Fibroblast of skin of left quadriceps (primary cell): ENCODE measurements at regions not wholly inside any gene's neighbourhood (a gene's known extent, or its start where the extent isn't known, plus 50 kb on each side); places are given as distances from the start of the nearest gene placed in this dataset.

ENCODE experiments used
- DNase-seq, 2 experiments: peaks; one replicate each; pipeline ENCODE4 v3.0.0-alpha.2; 2013; ENCODE audit warnings: low read depth in 2 of 2

DNA sequence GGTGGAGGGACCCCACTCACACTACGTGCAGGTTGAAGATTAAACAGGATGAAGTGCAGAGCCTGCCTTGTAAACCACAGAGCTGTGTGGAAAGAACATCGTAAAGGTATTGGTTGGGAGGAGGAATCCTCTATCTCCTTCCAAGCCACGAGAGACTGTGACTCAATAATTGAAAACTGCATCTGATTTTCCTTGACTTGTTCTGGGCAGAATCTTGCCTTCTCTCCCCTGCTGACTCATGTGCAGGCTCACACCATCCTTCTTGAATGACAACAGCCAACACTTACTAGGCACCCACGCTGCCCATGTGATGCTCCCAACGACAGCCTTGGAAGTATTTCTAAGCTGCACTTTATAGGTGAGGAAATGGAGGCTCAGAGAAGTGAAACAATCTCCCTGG, 563.0 kb downstream of the MIAT start:
- peak; percentile 85 for DNase-seq

DNA sequence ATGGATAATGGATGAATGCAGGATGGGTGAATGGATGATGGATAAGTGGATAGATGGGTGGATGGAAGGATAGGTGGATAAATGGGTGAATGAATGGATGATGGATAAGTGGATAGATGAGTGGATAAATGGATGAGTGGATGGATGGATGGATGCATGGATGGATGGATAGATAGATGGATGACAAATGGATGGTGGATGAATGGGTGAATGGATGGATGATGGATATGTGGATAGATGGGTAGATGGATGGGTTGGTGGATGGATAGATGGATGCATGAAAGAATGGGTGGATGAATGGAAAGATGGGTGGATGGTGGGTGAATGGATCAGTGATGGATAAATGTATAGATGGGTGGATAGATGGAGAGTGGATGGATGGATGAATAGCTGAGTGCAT, 564.8 kb downstream of the MIAT start:
- no peak for DNase-seq

DNA sequence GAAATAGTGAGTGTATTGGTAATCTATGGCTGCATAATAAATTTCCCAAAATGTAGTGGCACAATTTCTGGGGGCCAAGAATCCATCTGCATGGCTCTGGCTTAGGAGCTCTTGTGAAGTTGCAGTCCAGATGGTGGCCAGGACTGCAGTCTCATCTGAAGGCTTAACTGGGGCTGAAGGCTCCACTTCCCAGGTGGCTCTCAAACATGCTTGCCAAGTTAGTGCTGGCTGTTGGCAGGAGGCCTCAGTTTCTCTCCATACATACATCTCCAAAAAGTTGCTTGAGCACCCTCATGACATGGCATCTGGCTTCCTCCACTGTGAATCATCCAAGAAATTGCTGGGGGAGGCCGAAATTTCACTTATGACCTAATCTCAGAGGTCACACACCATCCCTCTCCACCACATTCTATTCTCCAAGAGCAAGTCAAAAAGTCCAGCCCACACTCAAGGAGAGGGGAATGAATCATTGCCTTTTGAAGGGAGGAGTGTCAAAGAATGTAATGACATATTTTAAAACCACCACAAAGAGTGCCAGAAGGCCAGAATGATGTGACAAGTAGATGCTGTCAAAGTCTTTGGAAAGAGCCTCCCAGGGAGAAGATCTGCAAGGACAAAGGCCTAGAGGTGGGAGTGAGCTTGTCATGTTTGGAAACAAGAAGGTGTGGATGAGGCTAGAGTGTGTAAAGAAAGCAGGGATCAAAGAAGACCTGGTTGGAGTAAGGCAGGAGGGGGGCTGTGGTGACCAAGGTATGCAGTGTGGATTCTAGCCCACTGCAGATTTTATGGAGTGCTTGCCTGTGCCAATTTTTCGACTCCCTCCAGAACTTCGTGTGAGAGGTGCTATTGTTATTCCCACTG, 566.2 kb downstream of the MIAT start:
- peak; percentile 87 to 90 for DNase-seq

DNA sequence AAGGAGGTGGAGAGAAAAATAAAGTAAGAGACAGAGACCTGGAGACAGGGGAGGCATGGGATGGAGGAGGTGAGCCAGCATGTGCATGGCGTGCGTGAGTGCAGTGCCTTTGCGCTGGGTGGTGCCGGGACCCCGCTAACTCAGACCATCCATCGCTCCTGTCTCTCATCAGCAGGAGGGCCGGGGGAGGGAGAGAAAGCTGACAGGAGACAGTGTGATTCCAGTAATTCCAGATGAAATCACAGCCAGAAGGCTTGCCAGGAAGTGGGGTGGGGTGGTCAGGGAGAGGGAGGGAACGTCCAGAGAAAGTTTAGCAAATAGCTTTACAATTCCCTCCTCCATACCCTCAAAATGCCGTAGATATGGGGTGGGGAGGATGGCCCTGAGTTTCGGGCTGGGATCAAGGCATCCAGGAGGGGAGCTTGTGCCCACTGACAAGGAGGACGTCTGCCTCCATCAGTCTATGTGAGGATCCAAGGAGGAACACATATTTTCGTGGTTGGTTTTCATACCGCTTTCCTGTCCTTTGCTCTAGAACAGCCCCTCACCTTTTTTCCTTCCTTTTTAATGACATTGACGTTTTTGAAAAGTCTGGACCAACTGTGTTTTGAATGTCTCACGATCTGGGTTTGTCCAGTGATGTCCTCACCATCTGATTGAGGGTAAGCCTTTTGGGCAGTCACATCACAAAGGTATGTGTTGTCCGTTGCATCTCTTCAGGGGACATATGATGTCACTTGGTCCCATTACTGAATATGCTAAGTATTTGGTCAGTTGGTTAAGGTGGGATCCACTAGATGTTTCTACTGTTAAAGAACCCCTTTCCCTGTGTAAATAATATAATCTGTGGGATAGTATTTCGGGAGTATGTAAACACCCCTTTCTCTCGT, 567.3 kb downstream of the MIAT start:
- DNase-seq: peak; percentile 97

DNA sequence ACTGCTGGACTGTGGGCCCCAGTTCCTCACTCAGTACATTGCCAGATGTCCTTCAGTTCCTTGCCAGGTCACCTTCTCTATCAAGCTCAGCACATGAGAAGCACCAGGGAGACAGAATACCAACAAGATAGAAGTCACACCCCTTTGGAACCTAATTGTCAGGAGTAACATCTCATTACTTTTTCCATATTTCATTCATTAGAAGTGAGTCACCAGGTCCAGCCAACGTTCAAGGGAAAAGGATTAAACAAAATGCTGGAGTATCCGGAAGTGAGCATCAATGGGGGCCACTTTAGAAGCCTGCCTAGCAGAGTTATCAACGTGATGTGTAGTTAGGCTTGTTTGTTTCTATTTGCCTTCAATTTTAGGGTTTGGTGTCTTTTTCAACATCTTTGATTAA, 569.3 kb downstream of the MIAT start:
- no peak for DNase-seq

DNA sequence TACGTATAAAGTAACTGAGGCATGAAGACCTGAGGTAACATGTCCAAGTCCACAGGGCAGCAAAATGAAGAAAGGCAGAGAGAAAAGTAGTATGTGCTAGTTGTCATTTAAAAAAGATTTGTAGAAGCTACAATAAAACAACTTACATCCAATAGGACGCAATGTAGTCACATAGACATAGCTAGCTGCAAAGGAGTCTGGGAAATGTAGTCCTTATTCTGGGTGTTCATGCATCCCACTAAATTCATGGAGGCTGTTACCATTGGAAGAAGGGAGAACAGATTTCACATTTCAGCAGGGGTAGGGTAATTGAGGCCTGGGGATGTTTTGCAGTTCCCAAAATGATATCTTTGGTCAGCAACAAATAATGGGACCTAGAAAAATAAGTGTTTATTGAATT, 571.4 kb downstream of the MIAT start:
- DNase-seq: no peak

DNA sequence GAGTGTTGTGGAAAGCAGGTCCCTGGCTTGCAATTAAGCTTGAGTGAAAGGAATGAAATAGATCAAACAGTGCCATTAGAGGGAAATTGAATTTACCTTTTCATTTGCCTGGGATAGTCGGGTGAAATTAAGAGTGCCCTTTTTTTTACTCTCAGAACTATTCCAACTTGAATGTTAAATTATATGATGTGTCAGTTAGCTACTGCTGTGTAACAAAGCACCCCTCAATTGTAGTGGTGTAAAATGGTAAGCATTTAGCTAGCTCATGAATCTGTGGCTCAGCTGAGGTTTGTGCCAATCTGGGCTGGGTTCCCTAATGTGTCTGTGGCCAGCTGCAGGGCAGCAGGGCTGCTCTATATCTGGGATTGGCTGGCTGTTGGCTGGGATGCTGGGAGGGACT, 571.4 kb downstream of the MN1 start:
- DNase-seq: no peak

DNA sequence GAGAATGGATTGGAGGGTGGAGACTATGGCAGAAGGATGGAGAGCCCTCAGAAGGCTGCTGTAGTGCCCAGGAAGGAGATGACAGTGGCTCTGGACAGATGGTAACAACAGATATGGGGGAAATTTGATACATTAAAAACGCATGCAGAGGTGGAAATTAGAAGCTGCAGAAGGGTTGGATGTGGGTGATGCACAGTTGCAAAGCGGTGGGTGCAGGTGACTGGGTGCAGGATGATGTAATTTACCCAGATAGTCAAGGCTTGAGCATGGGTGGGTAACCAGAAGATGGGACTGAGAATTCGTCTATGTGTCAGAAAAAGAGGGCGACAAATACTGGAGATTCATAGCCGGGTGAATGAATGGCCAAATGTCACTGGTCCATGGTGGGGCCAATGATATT, 570.3 kb downstream of the MN1 start:
- DNase-seq: no peak

DNA sequence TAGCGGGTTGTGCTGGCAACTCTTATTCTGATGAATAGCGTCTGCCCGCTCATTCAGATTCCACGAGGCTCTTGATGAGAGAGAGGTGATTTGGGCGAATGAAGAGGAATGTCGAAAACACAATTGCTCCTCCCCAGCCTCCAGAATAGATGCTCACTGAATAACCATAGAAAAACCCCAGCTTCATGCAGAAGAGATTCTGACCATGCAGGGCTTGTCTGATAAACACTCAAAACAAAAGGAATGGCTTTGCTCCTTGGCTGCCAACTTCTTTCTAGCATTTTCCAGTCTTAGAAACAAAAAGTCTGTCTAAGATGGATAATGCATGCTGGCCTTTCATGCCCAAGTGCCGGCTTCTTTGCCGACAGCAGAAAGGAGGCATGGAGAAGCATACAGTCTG, 569.5 kb downstream of the MN1 start:
- no peak for DNase-seq

DNA sequence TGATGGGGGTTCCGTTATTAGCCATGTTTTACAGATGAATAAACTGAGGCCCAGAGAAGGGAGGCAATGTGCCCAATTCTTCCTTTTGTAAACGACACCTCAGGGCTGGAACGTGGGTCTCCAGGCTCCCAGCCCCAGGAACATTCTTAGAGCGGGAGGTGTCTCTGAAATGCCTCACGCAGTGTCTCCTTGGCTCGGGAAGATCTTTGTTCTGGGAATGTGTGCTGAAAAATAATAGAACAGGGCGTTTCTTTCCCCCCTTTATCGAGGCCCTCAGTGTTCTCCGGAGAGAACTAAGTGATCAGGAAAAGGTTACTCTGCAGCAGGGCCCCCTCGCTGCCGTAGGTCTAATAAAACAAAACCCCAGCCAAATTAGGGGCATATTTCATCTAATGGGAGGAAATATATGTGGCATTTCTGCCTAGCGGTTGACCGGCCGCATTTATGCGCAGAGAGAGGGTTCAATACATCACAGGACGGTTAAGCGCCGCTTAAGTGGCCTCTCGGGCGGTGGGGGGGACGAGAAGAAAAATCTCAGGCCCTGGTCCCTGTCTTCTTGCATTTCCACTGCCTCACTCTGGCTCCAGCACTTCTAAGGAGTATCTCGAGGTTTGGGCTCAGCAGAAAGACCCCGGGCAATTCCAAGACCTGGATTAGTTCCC, 564.3 kb downstream of the MN1 start:
- DNase-seq: no peak

DNA sequence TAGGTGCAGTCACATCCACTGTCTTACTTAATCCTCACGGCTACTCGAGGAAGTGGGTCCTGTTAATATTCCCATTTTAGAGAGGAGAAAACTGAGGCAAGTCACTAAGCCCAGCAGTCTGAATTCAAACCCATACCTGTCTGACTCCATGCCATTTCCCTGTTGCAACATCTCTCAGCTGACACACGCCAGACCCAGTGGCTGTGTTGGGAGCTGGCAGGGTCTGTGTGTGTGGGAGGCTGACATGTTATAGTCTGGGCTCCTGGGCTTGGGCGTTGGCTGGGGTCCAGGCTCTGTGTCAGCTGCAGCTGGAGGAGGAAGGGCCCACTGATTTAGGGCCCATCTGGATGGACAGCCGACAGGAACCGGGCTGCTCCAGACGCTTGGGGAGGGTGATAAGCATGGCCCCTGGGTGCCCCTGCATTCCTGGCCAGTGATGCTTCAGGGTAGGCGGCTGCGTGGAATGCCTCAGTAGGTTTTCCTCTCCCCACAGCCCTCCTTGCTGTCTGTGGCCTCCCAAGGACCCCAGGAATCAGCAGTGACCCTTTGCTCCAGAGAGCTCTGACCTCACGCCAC, 562.5 kb downstream of the MN1 start:
- DNase-seq: peak; percentile 96 to 97

DNA sequence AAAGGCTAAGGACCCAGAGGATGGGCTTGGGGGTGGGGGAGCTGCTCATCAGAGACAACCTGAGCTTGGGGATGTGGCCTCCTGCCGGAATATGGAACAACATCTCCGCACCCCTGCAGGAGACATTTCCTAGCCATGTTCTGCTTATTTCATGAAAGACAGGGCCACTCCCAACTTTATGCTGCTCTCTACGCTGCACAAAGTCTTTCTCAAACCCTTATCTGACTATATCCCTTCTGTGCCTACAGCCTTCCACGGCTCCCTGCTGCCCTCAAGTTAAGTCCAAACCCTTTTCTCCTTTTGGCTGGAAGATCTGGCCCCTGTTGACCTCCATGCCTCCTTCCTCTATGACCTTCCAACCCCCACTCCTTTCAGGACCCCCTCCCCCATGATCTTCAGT, 562.0 kb downstream of the MN1 start:
- no peak for DNase-seq

DNA sequence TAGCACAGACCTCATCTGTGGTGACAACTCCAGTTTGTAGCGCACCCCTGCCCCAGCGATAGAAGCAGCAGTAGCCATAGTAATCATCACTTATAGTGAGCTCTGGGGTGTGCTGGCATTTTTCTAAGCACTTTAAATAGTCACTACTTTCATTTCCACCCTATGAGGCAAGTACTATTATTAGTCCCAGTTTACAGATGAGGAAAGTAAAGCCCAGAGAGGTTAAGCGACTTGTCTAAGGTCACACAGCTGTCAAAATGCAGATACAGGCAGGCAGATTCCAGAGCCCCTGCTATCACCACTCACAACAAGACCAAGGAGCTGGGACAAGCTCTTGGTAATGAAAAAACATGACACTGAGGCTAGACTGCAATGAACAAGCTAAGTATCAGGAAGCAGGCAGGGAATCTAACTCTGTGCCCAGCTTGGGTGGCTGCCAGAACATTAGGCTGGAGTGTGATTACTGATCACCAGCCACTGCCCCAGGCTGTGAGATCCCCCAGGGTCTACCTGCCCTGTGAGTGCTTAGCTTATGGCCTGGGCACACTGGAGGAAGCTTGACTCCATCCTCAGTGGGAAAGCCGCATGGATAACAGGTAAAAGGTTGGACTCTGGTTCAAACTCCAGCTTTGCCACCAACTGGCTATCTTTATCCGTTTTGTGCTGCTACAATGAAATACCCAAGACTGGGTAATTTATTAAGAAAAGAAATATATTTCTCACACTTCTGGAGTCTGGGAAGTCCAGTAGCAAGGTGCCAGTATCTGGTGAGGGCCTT, 561.1 kb downstream of the MN1 start:
- DNase-seq: no peak

DNA sequence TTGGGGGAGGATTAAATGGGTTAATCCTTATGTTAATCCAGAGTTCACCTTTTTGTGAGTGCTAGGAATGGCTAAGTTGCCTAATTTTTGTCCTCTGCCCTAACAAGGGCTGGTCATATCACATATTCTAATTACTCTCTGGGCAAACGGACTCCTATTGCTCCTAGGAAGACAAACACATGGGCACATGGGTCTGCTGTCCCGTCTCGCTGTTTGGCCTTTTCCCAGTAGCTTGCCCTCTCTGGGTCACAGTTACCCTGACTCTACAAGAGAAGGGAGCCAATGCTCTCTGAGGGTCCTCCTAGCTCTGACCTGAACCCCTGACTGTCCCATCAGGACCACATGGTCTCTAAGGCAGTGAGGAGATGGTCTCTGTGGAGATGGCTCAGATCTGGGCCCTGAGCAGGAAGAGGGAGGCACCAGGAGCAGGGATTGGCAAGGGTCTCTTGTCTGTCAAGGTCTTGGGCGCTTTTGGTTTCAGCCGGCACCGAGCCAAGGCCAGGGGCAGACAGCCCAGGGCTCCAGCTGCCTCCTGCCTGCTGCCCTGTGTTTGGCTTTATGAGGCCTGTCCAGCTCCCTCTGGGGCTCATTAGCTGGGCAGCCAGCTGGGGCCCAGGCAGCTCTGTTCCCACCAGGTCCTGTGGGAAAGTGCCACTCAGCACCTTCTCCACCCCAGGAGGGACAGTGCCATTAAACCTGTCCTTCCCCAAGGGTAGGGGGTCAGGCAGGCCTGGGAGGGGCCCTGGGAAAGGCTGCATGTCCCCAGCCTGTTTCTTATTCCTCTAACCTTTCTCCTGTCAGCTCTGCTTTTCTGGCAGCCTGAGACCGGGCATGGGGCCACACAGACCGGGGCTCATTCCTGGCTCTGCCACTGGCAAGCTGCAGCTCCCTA, 559.9 kb downstream of the MN1 start:
- DNase-seq: no peak

DNA sequence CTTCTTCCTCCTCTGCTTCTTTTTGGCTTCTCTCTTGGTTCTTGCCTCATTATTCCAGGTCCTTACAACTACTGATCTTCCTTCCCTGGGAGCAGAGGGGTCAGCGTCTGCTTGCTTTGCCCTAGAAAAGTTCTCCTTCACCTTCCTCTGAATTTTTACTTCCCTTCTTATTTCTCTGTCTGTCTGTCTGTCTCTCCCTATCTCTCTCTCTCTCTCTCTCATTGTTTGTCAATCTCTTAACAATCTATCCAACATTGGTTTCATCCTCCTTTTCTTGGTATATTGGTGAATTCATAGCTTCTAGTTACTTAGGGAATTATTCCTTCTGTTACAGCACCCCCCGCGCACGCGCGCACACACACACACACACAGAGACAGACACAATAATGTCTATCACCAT, 559.1 kb downstream of the MN1 start:
- no peak for DNase-seq

DNA sequence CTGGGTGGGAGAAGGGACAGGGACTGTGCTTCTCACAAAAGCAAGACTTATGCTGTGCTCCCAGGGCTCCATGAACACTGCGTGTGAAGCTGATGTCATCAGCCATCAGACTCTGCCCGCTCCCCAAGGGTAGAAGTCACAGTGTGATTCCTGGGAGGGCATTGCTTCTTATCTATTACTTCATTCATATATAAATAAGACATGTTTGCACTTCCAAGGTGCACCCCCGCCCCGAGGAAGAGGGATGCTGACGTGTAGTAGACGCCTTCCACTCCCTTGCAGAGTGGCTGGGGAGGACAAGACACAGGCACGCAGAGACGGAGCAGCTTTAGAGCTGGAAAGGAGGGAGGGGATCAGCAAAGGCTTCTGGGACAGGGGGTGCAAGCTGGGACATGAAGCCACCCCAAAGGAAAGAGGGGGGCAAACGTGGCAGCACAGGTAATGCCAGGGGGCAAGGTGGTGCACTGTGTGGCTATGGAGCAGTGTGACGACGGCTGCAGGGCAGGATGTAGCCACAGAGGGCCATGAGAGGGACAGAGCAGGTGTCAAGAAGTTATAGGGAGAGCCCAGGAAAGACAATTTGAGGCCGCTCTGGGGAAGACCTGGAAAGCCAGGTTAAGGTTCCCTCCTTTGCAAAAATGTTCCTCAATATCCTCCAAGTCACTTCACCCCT, 558.5 kb downstream of the MN1 start:
- no peak for DNase-seq

DNA sequence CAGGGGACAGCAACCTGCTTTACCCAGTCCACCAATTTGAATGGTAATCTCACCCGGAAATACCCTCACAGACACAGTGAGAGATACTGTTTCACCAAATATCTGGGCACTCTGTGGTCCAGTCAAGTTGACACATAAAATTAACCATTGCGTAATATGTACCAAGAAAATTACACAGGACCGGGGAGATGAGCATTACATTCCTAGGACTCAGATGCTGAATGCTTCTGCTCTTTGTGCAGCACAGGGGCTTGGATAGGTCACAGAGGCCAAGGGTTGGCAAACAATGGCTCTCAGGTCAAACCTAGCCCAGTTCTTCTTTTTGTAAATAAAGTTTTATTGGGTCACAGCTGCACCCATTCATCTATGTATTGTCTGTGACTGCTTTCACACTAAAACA, 557.2 kb downstream of the MN1 start:
- no peak for DNase-seq

DNA sequence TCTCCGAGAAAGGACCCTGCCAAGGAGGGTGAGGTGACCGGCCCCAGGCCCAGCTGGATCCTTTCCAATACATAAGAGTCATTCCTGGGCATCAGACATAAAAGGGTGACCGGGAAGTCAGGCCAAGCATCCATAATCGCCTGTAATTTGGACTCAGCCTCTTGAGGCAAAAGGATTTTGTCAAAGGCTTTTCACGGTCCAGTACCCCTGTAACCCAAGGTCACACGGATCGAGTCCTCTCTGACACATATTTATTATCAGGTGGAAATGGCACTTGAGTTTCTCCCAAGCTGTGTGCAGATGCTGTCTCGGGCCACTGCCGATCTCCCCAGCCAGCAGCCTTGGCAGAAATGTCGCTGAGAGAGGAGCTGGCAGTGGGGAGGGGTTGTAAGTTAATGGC, 556.5 kb downstream of the MN1 start:
- no peak for DNase-seq

DNA sequence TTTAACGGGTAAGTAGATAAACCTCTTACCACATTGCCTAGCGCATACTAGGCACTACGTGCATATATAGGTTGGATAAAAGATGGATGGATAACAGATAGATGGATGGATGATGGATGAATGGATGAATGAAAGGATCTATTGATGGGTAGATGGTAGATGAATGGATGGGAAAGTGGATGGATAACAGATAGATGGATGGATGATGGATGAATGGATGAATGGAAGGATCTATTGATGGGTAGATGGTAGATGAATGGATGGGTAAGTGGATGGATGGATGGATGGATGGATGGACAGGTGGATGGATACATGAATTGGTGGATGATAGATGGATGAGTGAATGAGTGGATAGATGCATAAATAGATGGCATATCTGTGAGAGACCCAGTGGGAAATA, 555.0 kb downstream of the MN1 start:
- no peak for DNase-seq
